Hepatocyte (in vitro differentiated cells): ENCODE measurements at regions not wholly inside any gene's neighbourhood (a gene's known extent, or its start where the extent isn't known, plus 50 kb on each side); places are given as distances from the start of the nearest gene placed in this dataset.

Experiments
- DNase-seq: peaks from one replicate; pipeline ENCODE4 v3.0.0-alpha.2; 2016; ENCODE audit warnings: low spot score
- H2AFZ ChIP-seq: fragments of 200-600 bp; sonication (generic); 2 replicates; pipeline ENCODE4 v1.6.0; 2016; ENCODE audit warnings: antibody characterized with exemption, mild to moderate bottlenecking
- H3K27ac ChIP-seq: fragments of 200-600 bp; sonication (generic); 2 replicates; pipeline ENCODE4 v1.5.1; 2016; ENCODE audit warnings: mild to moderate bottlenecking
- H3K27me3 ChIP-seq: fragments of 200-600 bp; sonication (generic); 2 replicates; pipeline ENCODE4 v1.6.1; 2016
- H3K36me3 ChIP-seq: fragments of 200-600 bp; sonication (generic); replicated peaks from 2 replicates; pipeline ENCODE4 v1.5.1; 2016; ENCODE audit warnings: low read depth; ENCODE audit not compliant: insufficient read depth
- H3K4me1 ChIP-seq: fragments of 200-600 bp; sonication (generic); 2 replicates; pipeline ENCODE4 v1.5.1; 2016; ENCODE audit warnings: mild to moderate bottlenecking, moderate library complexity; ENCODE audit not compliant: insufficient read depth
- H3K4me2 ChIP-seq: fragments of 200-600 bp; sonication (generic); 2 replicates; pipeline ENCODE4 v1.6.0; 2016
- H3K4me3 ChIP-seq: fragments of 200-600 bp; sonication (generic); 2 replicates; pipeline ENCODE4 v1.5.1; 2016; ENCODE audit warnings: mild to moderate bottlenecking
- H3K79me2 ChIP-seq: fragments of 200-600 bp; sonication (generic); 2 replicates; pipeline ENCODE4 v1.6.0; 2017; ENCODE audit warnings: mild to moderate bottlenecking
- H3K9me2 ChIP-seq: fragments of 200-600 bp; sonication (generic); replicated peaks from 2 replicates; pipeline ENCODE4 v1.6.0; 2017; ENCODE audit warnings: mild to moderate bottlenecking; ENCODE audit not compliant: insufficient read depth
- H3K9me3 ChIP-seq: fragments of 200-600 bp; sonication (generic); 2 replicates; pipeline ENCODE4 v1.5.1; 2016; ENCODE audit warnings: low read depth, mild to moderate bottlenecking
- H4K20me1 ChIP-seq: fragments of 200-600 bp; sonication (generic); 2 replicates; pipeline ENCODE4 v1.6.0; 2016; ENCODE audit warnings: mild to moderate bottlenecking; ENCODE audit not compliant: insufficient read depth, poor library complexity, severe bottlenecking
- EZH2 ChIP-seq: fragments of 200-600 bp; sonication (generic); IDR thresholded peaks from 2 replicates; pipeline ENCODE4 v1.6.1; 2016; ENCODE audit warnings: antibody characterized with exemption, mild to moderate bottlenecking, borderline replicate concordance
- EZH2phosphoT487 ChIP-seq: fragments of 200-600 bp; sonication (generic); IDR thresholded peaks from one replicate; pipeline ENCODE4 v1.6.1; 2018; ENCODE audit warnings: antibody characterized with exemption, mild to moderate bottlenecking, low read depth, moderate library complexity; ENCODE audit not compliant: unreplicated experiment, severe bottlenecking
- WGBS: methylation state at CpG from one replicate; pipeline ENCODE4 v1.1.6; 2016; ENCODE audit warnings: low lambda C conversion rate; ENCODE audit errors: missing lambda C conversion rate; 5-methylcytosine and 5-hydroxymethylcytosine counted together
- TF ChIP-seq, protein P1 (sequence below): fragments of 200-600 bp; sonication (generic); IDR thresholded peaks from 2 replicates; pipeline ENCODE4 v1.5.1; 2016; ENCODE audit warnings: antibody characterized with exemption, mild to moderate bottlenecking; ENCODE audit not compliant: poor library complexity

DNA sequence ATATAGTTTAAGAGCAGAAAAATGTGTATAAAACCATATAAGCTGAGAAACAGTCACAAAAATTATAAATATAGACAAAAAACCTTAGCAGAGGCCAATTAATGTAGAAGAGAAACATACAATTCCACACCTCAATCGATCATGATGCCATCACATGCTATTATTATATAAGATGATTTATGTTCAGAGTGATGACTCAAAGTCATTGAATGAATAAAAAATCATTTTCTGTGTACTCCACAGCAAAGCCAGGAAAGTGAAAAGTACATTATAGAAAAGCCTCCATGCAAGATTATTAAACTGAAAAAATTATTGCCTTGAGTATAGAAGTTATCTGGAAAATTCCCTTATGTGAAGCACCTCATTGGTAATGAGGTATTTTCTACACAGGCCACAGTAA lies 229.2 kb upstream of the PPFIA2 start:
- no peak overlapping the region for H3K4me3 ChIP-seq
- DNase-seq = no peak
- 97% methylated on average over 1 of the region's 1 CpG for WGBS
- H3K9me2 ChIP-seq = no peaks in the 10 kb centered on the region
- no peak overlapping the region for H3K27ac ChIP-seq
- no peaks in the 10 kb centered on the region for H3K9me3 ChIP-seq
- TF ChIP-seq EZH2 (no peak), EZH2phosphoT487 (no peak)
- TF ChIP-seq, protein P1, sequence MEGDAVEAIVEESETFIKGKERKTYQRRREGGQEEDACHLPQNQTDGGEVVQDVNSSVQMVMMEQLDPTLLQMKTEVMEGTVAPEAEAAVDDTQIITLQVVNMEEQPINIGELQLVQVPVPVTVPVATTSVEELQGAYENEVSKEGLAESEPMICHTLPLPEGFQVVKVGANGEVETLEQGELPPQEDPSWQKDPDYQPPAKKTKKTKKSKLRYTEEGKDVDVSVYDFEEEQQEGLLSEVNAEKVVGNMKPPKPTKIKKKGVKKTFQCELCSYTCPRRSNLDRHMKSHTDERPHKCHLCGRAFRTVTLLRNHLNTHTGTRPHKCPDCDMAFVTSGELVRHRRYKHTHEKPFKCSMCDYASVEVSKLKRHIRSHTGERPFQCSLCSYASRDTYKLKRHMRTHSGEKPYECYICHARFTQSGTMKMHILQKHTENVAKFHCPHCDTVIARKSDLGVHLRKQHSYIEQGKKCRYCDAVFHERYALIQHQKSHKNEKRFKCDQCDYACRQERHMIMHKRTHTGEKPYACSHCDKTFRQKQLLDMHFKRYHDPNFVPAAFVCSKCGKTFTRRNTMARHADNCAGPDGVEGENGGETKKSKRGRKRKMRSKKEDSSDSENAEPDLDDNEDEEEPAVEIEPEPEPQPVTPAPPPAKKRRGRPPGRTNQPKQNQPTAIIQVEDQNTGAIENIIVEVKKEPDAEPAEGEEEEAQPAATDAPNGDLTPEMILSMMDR = no peak
- H2AFZ ChIP-seq = no peak overlapping the region
- H3K4me1 ChIP-seq = no peaks in the 10 kb centered on the region
- no peaks in the 10 kb centered on the region for H3K27me3 ChIP-seq
- H3K4me2 ChIP-seq = no peak overlapping the region
- no peaks in the 10 kb centered on the region for H3K36me3 ChIP-seq
- H3K79me2 ChIP-seq = no peaks in the 10 kb centered on the region
- H4K20me1 ChIP-seq = no peaks in the 10 kb centered on the region

DNA sequence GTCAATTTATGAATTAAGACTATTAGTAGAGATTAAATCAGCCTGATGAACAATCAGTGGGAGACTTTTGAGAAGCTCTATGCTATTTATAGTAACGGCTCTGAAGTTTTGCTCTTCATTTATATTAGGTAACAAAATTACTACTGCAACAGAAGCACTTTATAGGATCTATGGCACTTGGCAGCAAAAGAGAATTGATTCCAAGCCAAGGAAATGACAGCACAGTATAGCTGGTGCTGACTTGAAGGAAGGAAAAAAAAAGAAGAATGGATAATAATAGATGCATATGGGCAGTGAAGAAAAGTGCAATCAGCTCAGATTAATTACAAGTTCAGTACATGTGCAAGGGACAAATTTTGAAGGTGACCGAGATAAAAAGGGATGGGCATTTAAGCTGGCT lies 228.2 kb upstream of the PPFIA2 start:
- H3K79me2 ChIP-seq = no peaks in the 10 kb centered on the region
- no peaks in the 10 kb centered on the region for H3K36me3 ChIP-seq
- no peaks in the 10 kb centered on the region for H3K9me2 ChIP-seq
- H3K27me3 ChIP-seq = no peaks in the 10 kb centered on the region
- H4K20me1 ChIP-seq = no peaks in the 10 kb centered on the region
- H3K4me2 ChIP-seq = no peak overlapping the region
- H3K9me3 ChIP-seq = no peaks in the 10 kb centered on the region
- H3K4me3 ChIP-seq = no peak overlapping the region
- H3K27ac ChIP-seq = no peak overlapping the region
- WGBS = 85% methylated on average over 2 of the region's 2 CpGs
- H2AFZ ChIP-seq = no peak overlapping the region
- H3K4me1 ChIP-seq = no peaks in the 10 kb centered on the region
- no peak for DNase-seq
- TF ChIP-seq, protein P1 = no peak
- TF ChIP-seq EZH2 = no peak
- no peak for TF ChIP-seq EZH2phosphoT487

DNA sequence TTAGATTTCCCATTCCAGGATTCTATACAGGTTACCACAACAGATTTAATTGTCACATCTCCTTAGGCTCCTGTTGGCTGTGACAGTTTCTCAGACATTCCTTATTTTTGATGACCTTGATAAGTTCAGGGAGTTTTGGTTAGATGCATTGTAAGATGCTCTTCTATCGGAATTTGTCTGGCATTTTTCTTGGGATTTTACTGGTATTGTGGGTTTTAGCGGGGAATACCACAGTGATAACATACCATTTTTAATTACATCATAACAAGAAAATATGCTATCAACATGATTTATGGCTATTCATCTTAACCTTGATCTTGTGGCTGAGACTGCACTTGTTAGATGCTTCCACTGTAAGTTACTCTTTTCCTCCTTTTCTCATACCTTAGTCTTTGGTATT lies 217.5 kb upstream of the PPFIA2 start:
- Histone ChIP-seq H3K79me2 (no peaks in the 10 kb centered on the region), H3K9me2 (no peaks in the 10 kb centered on the region), H3K9me3 (no peaks in the 10 kb centered on the region), H4K20me1 (no peaks in the 10 kb centered on the region), H2AFZ (no peak overlapping the region), H3K4me3 (no peak overlapping the region), H3K36me3 (no peaks in the 10 kb centered on the region), H3K27me3 (no peaks in the 10 kb centered on the region), H3K4me1 (no peaks in the 10 kb centered on the region), H3K27ac (no peak overlapping the region), H3K4me2 (no peak overlapping the region)
- TF ChIP-seq, protein P1 = no peak
- TF ChIP-seq EZH2 (no peak), EZH2phosphoT487 (no peak)
- DNase-seq = no peak
- 86% methylated on average over 2 of the region's 2 CpGs for WGBS

GRCh38 chr12:81974762-81975161 lies 215.6 kb upstream of the PPFIA2 start:
- no peaks in the 10 kb centered on the region for H3K9me2 ChIP-seq
- no peak overlapping the region for H2AFZ ChIP-seq
- no peaks in the 10 kb centered on the region for H3K9me3 ChIP-seq
- H3K79me2 ChIP-seq = no peaks in the 10 kb centered on the region
- H3K27ac ChIP-seq = no peak overlapping the region
- H3K4me2 ChIP-seq = no peak overlapping the region
- no peaks in the 10 kb centered on the region for H3K36me3 ChIP-seq
- TF ChIP-seq EZH2phosphoT487 = no peak
- no peak for TF ChIP-seq EZH2
- TF ChIP-seq, protein P1 = no peak
- H3K4me1 ChIP-seq = no peaks in the 10 kb centered on the region
- H4K20me1 ChIP-seq = no peaks in the 10 kb centered on the region
- H3K27me3 ChIP-seq = no peaks in the 10 kb centered on the region
- DNase-seq = no peak
- H3K4me3 ChIP-seq = no peak overlapping the region
